Astrocyte of the spinal cord (primary cell): ENCODE measurements at regions not wholly inside any gene's neighbourhood (a gene's known extent, or its start where the extent isn't known, plus 50 kb on each side); places are given as distances from the start of the nearest gene placed in this dataset.

Experiments
- DNase-seq: peaks from one replicate; pipeline ENCODE4 v3.0.0; 2011; ENCODE audit warnings: low read depth, low spot score
- H3K4me3 ChIP-seq: 2 replicates; pipeline ENCODE4 v1.5.1; 2011; ENCODE audit warnings: low read depth, mild to moderate bottlenecking, low read length, moderate library complexity
- in situ Hi-C: cut with HindIII; loops from 2 replicates; pipeline ENCODE4 v1.10.0; 2017; ENCODE audit warnings: low sequenced_read_pairs
- TF ChIP-seq, protein P1 (sequence below): IDR thresholded peaks from 2 replicates; pipeline ENCODE4 v1.5.1; 2012; ENCODE audit warnings: low read depth, mild to moderate bottlenecking, low read length, inconsistent platforms

DNA sequence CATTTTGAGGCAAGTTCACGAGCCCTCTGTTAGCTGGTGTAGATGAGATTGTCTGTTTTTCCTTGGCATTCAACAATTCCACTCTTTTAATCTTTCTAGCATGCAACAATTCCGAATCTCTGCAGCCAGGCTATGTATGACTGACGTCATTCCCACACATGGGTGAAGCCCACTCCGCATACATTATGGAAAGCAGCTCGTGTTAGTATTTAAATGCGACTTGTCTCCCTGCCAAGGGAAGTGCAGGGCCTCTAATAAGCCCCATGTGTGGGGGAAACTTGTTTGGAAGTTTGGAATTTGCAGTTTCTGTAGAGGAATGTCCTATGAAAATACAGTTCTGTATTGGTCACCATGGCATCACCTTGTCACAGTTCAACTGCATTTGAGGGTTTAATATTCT lies 146.0 kb upstream of the FBXL7 start:
- no peak for DNase-seq
- in situ Hi-C loops = no loop called here
- no peak overlapping the region for H3K4me3 ChIP-seq
- TF ChIP-seq, protein P1, sequence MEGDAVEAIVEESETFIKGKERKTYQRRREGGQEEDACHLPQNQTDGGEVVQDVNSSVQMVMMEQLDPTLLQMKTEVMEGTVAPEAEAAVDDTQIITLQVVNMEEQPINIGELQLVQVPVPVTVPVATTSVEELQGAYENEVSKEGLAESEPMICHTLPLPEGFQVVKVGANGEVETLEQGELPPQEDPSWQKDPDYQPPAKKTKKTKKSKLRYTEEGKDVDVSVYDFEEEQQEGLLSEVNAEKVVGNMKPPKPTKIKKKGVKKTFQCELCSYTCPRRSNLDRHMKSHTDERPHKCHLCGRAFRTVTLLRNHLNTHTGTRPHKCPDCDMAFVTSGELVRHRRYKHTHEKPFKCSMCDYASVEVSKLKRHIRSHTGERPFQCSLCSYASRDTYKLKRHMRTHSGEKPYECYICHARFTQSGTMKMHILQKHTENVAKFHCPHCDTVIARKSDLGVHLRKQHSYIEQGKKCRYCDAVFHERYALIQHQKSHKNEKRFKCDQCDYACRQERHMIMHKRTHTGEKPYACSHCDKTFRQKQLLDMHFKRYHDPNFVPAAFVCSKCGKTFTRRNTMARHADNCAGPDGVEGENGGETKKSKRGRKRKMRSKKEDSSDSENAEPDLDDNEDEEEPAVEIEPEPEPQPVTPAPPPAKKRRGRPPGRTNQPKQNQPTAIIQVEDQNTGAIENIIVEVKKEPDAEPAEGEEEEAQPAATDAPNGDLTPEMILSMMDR = no peak

- no peak overlapping the region for H3K4me3 ChIP-seq
- DNase-seq = no peak
- in situ Hi-C loops = no loop called here
- TF ChIP-seq, protein P1 = no peak
Observed at GRCh38 chr5:15353086-15353645, 146.8 kb upstream of the FBXL7 start.

GRCh38 chr5:15350614-15351013 lies 149.4 kb upstream of the FBXL7 start:
- in situ Hi-C loops = no loop called here
- no peak overlapping the region for H3K4me3 ChIP-seq
- DNase-seq = no peak
- TF ChIP-seq, protein P1 = no peak

DNA sequence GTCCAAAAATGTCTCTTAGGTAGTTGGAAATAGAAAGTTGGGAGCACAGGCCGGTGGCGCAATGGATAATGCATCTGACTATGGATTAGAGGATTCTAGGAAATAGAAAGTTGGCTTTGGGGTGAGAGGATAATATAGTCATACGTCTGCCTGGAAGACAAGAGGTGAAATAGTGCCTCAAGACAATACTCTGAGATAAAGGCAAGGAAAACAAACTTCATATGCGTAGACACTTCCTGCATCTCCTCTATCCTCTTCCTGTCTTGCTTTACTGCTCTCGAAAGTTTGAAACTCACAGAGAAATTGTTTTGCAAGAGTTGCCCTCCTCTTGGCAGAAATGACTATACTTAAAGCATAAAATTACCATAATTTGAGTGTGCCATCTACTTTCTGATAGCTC lies 153.2 kb upstream of the FBXL7 start:
- DNase-seq = no peak
- in situ Hi-C loops = no loop called here
- TF ChIP-seq, protein P1 = no peak
- H3K4me3 ChIP-seq = no peak overlapping the region

GRCh38 chr5:15344954-15345353 lies 155.0 kb upstream of the FBXL7 start:
- no peak overlapping the region for H3K4me3 ChIP-seq
- DNase-seq = no peak
- in situ Hi-C loops = no loop called here
- TF ChIP-seq, protein P1 = no peak

DNA sequence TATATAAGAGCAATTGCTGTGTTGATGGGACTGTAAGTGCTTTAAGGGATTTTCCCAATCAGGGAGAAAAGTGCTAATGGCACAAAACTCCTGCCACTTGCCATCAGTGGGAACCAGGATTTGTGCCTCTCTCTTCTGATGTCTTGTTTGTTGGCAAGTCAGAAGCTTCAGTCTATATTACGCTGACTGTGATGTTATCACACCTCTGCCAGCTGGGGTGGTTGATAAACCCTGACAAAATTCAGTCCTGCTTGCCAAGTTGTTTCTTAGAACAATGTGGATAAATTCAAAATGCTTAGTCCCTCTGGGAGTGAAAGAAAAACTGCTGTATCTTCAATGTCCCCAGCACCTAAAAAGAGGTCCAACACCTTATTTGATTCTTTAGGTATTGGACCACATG lies 161.4 kb upstream of the FBXL7 start:
- no peak overlapping the region for H3K4me3 ChIP-seq
- in situ Hi-C loops = no loop called here
- TF ChIP-seq, protein P1 = no peak
- DNase-seq = no peak
